Right ventricle myocardium superior (tissue), 1 donor: ENCODE measurements at regions not wholly inside any gene's neighbourhood (a gene's known extent, or its start where the extent isn't known, plus 50 kb on each side); places are given as distances from the start of the nearest gene placed in this dataset.

Experiments
- ATAC-seq: fragments of 200-7000 bp; cut with Tn5 transposase; one replicate; pipeline ENCODE4 v1.9.1; 2020; ENCODE audit warnings: mild to moderate bottlenecking; ENCODE audit not compliant: poor library complexity
- DNase-seq: peaks from one replicate; pipeline ENCODE4 v3.0.0-alpha.2; 2020
- intact Hi-C: fragments of 100-400 bp; cut with DNase I; formaldehyde crosslinking; loops from one replicate; pipeline ENCODE4 v1.11.2; 2022
- donor health status: DM: no; HTN: yes; CAD: no; lungs with severe emphysema.

DNA sequence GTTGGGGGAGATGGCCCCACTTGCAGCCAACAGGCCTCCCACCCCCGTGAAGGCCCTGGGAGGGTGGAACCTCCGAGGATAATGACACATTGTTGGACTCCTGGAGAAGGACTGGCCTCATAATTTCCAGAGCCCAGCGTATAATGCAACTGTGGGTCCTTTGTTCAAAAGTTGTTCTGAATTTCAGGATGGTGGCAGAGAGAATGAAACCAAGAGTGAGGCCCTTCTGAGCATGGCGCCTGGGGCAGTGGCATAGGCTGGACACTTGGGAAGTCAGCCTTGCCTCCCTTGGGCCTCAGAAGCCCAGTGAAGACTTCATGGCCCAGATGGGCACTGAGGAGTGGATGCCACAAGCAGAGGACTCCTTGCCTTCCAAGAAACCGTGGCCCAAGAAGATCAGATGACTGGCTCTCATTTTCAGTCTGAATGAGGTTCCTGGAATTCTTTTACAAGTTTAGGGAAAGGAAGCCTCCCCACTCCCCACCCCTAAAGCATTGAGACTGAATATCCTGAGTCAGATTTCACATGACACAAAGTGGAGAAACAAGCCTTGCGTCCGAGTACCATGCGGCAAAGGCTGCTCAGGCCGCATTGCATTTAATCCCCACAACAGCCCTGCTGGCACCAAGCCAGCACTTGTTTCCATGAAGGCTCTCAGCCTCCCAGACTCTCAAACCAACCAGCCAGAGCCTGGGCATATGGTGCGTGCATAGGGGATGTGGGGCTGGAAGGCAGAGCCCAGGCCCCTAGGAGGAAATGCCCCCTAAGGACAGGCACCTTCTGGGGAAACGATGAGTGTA lies 96.7 kb upstream of the SMIM23 start:
- no peak for DNase-seq
- no peak for ATAC-seq
- intact Hi-C loops: no loop called here

DNA sequence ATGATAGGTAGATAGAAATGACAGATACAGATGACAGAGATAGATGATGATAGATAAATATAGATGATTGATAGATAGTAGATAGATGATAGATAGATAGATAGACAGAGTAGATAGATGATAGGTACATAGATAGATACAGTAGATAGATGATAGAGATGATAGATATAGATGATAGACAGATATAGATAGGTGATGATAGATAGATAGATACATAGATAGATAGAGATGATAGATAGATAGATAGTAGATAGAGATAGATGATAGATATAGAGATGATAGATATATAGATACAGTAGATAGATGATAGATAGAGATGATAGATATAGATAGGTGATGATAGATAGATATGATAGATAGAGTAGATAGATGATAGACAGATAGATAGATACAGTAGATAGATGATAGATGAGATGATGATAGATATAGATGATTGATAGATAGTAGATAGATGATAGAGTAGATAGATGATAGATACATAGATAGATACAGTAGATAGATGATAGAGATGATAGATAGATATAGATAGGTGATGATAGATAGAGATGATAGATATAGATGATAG lies 95.7 kb upstream of the SMIM23 start:
- intact Hi-C loops: no loop called here
- ATAC-seq (no peak), DNase-seq (no peak)

DNA sequence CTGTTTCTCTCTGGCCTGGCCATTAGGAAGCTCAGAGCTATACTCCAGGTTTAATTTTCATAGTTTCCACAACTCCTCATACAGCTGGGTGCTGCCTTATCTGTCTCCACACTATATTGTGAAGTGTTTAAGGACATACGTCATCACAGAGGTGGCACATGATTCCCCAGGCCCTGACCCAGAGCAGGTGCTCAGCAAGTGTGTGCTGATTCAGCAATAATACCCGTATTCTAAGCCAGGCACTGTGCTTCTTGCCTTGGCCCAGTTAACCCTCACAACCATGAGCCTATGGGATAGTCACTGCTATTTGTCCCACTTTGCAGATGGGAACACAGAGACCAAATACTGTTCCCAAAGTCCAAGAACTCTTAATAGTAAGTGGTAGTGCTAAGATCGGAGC lies 93.5 kb upstream of the SMIM23 start:
- intact Hi-C loops: no loop called here
- ATAC-seq (no peak), DNase-seq (no peak)

DNA sequence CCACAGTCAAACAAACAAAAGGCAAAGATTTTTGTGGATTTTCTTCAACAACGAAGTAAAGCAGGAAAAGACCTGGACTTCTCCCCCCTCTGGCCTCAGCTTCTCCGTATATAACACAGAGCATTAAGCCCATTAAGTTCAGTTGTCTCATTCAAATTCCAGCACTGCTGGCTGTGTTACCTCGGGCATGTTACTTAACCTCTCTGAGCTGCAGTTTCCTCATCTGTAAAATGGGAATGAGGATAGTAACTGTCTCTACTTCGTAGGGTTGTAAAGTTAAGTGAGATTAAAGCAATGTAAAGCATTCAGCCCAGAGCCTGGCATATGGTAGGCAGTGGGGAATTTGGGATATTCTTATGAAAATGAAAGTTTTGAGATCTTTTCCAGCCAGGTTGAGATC lies 92.7 kb upstream of the SMIM23 start:
- intact Hi-C loops: no loop called here
- ATAC-seq: no peak
- no peak for DNase-seq

DNA sequence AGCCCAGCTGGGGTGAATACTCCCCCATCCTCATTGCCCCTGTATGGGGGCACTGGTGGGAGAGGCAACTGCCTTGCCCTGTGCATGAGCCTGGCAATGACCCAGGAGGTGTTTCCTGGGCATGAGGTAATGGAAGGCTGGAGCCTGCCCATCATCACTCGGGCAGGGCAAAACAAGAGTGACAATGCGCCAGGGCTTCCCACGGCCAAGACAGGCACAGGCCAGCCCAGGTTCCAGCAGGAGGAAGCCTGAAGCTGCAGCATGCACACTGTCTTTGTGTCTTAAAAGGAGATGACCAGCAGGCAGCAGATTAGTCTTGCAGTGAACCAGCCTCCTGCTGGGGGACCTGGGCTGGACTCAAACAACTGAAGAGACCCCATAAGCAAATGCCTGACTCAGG lies 92.2 kb upstream of the SMIM23 start:
- DNase-seq (peak; percentile 52), ATAC-seq (peak; percentile 62)
- intact Hi-C loops: no loop called here

DNA sequence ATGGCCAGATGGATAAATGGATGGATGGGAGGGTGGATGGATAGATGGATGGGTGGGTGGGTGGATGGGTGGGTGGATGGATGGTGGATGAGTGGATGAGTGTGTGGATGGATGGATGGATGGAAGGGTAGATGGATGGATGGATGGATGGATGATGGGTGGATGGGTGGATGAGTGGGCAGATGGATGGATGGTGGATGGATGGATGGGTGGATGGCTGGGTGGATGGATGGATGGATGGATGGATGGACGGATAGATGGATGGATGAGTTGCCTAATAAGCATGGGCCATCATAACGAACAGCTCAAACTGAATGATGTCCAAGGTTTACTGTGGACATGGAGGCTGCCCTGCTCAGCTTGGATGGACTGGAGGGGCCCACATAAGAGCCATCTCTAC lies 89.8 kb upstream of the SMIM23 start:
- intact Hi-C loops: no loop called here
- ATAC-seq: no peak
- no peak for DNase-seq

DNA sequence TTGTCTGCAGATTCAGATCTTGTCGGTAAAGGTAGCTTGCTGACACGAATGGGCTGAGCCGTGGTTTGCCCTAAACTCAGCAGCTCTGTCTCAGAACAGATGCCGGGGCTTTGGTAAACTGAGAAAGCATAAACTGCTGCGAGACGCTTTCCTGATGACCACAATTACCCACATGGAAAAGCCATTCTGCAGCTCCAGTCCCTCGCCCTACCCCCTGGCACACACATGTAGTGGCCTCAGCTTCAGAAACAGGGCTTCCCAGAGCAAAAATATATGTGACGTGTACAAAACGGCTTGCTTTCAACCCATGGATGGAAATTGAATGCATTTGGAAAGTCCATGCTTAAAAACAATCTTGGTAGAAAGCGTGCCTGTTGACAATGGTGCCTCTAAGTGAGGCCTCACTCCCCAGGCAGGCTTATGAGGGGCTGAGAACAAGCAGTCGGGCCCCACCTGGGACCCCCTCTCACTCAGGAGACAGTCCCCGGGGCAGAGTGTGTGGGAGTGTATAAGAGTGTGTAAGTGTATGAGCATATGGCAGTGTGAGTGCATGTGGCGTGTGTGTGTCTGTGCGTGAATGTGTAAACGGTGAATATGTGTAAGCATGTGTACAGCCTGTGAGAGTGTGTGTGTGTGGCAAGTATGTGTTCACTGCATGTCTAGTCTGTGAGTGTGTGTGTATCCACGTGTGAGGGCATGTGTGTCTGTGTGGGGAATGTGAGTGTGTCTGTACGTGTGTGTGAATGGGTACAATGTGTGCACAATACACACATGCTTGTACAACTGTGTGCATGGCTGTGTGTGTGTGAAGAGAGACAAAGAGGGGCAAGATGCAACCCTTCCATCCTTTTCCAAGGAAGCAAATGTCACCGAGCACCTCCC lies 88.2 kb upstream of the SMIM23 start:
- no peak for ATAC-seq
- DNase-seq: no peak
- intact Hi-C loops: no loop called here

DNA sequence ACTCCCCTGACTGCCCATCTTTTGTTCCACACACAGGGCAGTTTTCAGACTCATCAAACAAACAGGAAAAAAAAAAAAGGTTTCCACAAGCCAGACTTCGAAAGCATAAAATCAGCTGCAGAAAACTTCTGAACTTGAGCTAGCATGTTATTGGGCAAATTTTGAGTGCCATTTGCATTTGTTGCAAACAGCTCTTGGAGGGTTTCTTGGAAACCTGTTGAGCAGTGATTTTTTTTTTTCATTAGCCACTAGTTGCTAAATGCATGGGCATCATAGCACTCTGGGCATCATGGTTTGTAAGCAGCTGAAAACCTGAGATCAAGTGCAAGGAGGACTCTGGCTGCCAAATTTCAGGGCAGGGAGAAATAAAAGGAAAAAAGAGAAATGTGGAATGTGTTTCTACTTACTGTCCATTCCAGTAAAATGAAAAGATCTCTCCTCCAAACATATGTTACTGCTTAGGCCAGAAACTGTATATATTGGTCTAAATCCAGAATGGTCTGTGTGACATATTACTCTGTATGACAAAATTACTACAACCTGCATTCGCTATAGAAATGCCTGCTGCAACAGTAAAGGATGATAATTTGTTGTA lies 85.2 kb upstream of the SMIM23 start:
- ATAC-seq (no peak), DNase-seq (no peak)
- intact Hi-C loops: no loop called here

DNA sequence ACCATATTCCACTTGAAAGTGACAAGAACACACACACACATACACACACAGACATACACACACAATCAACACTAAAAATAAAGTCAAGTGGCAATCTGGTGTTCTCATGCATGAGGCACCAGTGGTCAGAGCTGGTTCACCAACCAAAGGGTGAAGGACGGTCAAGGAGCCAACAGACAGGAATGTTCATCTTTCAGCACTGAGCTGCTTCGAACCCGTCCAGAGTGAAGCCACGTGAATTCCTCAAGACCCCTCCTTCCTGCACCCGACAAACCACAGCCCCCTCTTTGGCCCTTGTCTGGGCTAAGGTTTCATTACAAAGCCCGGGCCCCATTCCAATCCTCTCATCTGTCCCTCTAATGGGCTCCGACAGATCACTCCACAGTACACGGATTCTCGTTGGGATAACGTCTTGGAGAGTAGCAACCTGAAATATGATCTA lies 84.5 kb upstream of the SMIM23 start:
- no peak for DNase-seq
- intact Hi-C loops: no loop called here
- peak; percentile 85 for ATAC-seq

DNA sequence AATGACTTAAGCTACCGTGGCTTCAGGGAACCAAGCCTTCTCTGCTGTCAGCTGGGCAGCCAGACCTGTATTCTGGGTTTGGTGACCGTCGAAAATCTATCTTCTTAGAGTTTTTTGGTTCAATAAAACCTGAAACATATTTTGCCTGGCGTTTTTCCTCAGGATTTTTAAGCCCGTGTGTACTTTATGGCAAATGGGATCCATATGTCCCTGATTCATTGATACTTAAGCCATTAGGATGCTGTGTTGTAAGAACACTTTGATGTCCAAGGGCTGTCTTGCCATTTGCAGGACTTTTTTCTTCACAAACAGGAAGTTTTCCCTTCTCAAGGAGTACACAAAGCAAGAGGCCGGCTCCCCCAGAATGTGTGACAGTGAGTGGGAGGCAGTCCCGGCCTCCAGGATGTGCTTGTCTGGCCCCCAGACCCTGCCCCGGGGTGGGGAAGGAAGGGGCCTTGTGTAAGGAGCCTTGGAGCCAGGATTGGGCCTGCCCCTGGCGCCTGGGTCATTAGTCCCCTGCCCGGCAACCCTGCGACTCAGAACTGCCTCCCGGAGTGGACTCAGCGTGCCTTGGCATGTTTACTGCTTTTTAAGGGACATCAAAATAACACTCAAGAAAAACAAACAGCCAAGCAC lies 83.4 kb upstream of the SMIM23 start:
- intact Hi-C loops: no loop called here
- DNase-seq (no peak), ATAC-seq (no peak)

DNA sequence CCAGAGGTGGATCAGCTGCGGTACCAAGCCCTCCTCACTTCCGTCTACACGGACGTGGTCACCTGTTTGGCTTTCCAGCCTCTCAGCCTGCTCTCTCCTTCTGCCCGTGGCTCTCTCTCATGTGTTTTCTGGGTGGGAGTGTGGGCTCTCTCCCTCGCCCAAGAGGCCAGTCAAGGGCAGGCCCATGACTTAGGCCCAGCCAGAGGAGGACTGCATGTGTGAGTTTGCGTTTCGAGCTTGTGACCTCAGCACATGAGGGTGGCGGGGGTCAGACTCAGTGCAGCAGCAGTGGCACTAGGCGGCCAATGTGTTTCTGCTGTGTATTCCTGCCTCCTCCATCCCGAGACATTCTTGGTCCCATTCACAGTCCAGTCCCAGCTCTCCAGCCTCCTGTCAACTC lies 82.5 kb upstream of the SMIM23 start:
- no peak for ATAC-seq
- intact Hi-C loops: no loop called here
- DNase-seq: no peak

DNA sequence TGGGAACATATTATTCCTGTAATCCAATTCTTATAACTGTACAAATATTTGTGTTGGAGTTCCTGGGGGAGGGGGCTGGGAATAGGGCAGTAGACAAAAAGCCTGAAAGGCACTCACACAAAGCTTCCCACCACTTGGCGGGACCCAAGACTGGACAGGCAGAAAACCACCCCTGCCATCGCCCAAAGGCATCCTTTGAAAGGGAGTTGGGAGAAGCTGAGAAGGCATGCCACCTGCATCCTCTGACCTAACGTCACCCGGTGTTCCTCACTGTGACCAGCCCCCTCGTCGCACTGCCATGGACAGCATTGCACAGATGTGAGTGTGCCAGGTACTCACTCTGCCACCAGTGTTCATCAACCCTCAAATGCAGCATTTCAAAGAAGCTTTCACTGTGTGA lies 80.6 kb upstream of the SMIM23 start:
- no peak for DNase-seq
- no peak for ATAC-seq
- intact Hi-C loops: no loop called here

DNA sequence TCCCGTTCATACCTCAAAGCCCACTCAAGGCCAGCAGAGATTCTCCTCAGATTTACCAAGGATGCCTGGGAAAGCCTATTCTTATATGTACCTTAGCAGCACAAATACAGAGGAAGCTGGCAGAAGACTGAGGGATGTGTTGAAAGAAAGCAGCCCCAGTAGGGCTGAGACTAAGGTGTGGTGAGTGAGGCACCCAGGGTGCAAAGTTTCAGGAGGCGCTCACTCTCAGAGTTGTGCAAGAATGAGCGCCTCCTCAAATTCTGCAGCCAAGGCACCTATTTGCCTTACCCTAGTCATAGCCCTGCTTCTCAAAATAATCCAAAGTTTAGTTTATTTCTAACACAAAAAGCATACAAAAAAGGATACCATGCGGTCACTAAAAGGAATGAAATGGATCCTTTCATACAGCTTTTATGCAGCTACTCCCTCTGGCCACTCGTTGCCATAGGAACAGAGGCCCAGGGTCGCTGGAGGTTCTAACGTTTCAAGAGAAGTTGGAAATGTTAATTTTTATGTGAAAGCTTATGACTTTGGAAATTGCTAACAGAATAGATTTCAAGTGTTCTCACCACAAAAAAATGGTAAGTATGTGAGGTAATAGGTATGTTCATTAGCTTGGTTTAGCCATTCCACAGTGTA lies 79.7 kb upstream of the SMIM23 start:
- ATAC-seq (no peak), DNase-seq (no peak)
- intact Hi-C loops: no loop called here

DNA sequence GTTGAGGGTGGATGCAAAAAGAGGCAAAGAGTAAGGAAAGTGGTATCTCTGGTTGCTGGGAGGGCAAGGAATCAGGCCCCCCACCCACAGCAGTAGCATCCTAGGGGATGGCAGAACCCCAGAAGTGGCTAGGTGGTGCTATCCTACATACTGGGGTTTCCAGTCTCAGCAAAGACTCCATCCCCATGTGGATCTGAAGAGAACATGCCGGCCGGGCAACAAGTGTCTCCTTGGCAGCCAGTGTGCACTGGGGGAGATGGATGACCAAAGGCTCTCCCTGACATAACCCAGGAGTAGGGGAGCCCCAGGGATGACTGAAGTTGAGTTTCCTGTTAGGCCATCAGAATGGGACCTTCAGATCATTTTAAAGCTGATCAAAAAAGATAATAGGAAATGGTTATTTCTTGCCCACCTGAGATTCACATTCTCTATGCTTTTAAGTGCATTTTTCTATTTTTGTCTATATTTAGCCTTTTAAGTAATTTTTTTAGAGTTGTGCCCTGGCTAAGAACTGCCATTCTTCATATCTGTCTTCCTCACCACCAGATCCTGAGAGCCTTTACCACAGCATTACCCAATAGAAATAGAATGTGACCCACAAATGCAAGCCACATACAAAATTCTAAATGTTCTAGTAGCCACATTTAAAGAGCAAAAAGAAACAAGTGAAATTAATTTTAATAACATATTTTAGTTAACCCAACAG lies 78.7 kb upstream of the SMIM23 start:
- intact Hi-C loops: no loop called here
- ATAC-seq (no peak), DNase-seq (no peak)

DNA sequence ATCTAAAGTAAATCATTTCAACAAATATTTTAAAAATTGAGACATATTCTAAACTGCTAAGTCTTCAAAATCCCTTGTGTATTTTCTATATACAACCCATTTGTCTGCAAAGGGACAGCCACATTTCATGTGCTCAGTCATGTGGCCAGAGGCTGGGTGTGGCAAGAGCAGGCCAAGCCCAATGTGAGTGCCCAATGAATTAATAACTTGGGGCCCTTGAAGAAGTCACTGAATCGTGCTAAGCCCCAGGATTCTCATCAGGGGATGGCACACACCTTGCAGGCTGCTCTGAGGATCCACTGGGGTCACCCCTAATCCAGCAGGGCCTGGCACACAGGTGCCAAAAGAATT lies 78.2 kb upstream of the SMIM23 start:
- intact Hi-C loops: no loop called here
- no peak for ATAC-seq

DNA sequence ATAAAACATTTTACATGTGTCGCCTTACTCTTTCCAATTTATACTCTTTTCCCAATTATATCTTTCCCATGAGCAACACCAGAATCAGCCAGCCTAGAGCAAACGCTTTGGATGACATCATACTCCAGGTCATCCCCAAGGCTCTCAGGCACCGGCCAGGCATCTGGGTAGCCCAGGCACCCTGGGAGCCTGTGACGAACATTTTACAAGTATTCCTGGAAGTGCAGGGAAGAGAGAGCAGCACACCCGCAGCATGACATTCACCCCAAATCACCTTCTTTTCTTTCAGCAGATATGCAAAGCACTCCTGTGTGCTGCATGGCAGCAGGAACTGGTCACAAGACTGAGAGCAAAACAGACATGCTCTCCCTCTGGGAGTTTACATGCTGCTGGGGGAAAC lies 75.7 kb upstream of the SMIM23 start:
- intact Hi-C loops: no loop called here

More for the DNA sequence above, 78.2 kb upstream of the SMIM23 start:
- DNase-seq: no peak

DNA sequence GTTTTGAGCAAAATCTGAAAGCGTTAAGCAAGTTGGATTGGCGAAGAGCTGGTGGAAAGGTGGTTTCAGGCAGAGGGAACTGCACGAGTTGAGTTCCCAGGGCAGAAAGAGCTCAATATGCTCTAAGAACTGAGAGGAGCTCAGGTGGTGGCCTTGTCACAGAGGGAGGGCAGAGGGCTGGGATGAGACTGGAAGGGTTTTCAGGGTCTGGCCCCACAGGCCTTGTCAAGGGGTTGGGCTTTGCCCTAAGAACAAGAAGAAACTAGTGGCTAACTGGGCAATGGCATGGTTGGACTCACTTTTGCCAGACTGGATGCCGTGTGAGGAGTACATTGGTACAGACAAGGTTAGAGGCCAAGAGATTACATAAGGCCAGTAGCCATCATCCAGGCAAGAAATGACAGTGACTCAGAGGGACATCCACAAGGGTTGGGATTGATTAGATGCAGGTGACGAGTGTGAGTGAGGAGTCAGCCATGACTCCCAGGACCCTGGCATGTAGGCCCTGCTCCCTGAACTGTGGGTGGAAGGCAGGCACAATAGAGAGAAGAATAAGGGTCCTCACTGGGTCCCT lies 75.1 kb upstream of the SMIM23 start:
- peak; percentile 19 for ATAC-seq
- intact Hi-C loops: no loop called here
- no peak for DNase-seq

More for the DNA sequence above, 75.7 kb upstream of the SMIM23 start:
- DNase-seq: peak; percentile 57
- ATAC-seq: peak; percentile 95

DNA sequence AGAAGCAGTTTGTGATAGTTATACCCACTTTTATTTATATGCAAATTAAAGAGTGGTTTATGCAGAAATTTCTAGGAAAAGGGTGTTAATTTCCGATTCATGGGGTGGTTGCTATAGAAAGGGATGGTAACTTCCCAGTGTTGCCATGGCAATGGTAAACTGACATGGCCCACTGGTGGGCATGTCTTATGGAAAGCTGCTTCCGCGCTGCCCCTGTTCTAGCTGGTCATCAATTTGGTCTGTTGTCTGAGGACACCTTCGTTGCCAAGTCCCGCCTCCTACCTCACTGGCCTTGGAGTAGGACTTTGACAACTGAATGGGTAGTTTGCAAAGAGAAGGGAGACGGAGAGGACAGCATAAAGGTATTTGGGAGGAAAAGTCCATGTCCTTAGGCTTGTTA lies 74.0 kb upstream of the SMIM23 start:
- intact Hi-C loops: no loop called here
- DNase-seq (no peak), ATAC-seq (no peak)
